IMR-90 (cell line): ENCODE measurements at regions not wholly inside any gene's neighbourhood (a gene's known extent, or its start where the extent isn't known, plus 50 kb on each side); places are given as distances from the start of the nearest gene placed in this dataset.

Experiments
- ATAC-seq: fragments of 200-7000 bp; cut with Tn5 transposase; 2 replicates; pipeline ENCODE4 v1.9.1; 2020; ENCODE audit warnings: low read depth, mild to moderate bottlenecking, moderate library complexity
- BruUV-seq: library from RNA; stranded (reverse); fragments of 400-500 nt; replicated peaks from 2 replicates; lab custom pipeline; 2021; lab: Mats Ljungman, UMichigan
- CTCF ChIA-PET: fragments of 300-600 bp; formaldehyde crosslinking; extraction: SDS; loops from one replicate; lab custom pipeline; 2021; ENCODE audit warnings: antibody characterized with exemption; lab: Yijun Ruan, JAX
- POLR2A ChIA-PET: fragments of 300-600 bp; sonication (Branson Sonifier 250); formaldehyde crosslinking; loops from one replicate; lab custom pipeline; 2022; ENCODE audit warnings: antibody characterized with exemption; ENCODE audit not compliant: unreplicated experiment; lab: Charles Lee
- DNase-seq: peaks from one replicate; pipeline ENCODE4 v3.0.0; 2013
- H2AFZ ChIP-seq: replicated peaks from 2 replicates; pipeline ENCODE3; 2013; ENCODE audit warnings: low read length, mild to moderate bottlenecking; ENCODE audit not compliant: poor library complexity
- H2AK5ac ChIP-seq: 2 replicates; pipeline ENCODE4 v1.6.1; 2013; ENCODE audit warnings: low read depth, low read length, inconsistent platforms
- H2AK9ac ChIP-seq: replicated peaks from 2 replicates; pipeline ENCODE3; 2013; ENCODE audit warnings: mild to moderate bottlenecking, low read depth, low read length, moderate library complexity; ENCODE audit not compliant: poor library complexity
- H2BK120ac ChIP-seq: 2 replicates; pipeline ENCODE4 v1.6.1; 2013; ENCODE audit warnings: low read depth, low read length, inconsistent platforms
- H2BK15ac ChIP-seq: 3 replicates; pipeline ENCODE4 v1.6.1; 2013; ENCODE audit warnings: low read depth, low read length, inconsistent platforms
- H2BK20ac ChIP-seq: 2 replicates; pipeline ENCODE4 v1.6.1; 2013; ENCODE audit warnings: low read depth, mild to moderate bottlenecking, inconsistent platforms, low read length, moderate library complexity
- H2BK5ac ChIP-seq: 2 replicates; pipeline ENCODE4 v1.6.1; 2013; ENCODE audit warnings: mild to moderate bottlenecking, low read depth, low read length, inconsistent platforms; ENCODE audit not compliant: poor library complexity, severe bottlenecking
- H3K14ac ChIP-seq: replicated peaks from 2 replicates; pipeline ENCODE4 v1.6.1; 2013; ENCODE audit warnings: low read depth, low read length, inconsistent platforms
- H3K18ac ChIP-seq: 2 replicates; pipeline ENCODE4 v1.6.1; 2013; ENCODE audit warnings: low read depth, low read length, control low read depth
- H3K23ac ChIP-seq: 2 replicates; pipeline ENCODE4 v1.6.1; 2013; ENCODE audit warnings: low read depth, low read length, inconsistent platforms
- H3K27ac ChIP-seq: 2 replicates; pipeline ENCODE4 v1.5.1; 2013; ENCODE audit warnings: mild to moderate bottlenecking, control low read depth, low read length; ENCODE audit not compliant: insufficient read depth
- H3K27me3 ChIP-seq: 2 replicates; pipeline ENCODE4 v1.6.1; 2013; ENCODE audit warnings: low read length; ENCODE audit not compliant: control insufficient read depth, insufficient read depth
- H3K36me3 ChIP-seq: 2 replicates; pipeline ENCODE4 v1.6.1; 2013; ENCODE audit warnings: low read length, mixed read lengths; ENCODE audit not compliant: control insufficient read depth, insufficient read depth
- H3K4ac ChIP-seq: 2 replicates; pipeline ENCODE4 v1.6.1; 2013; ENCODE audit warnings: low read depth, low read length, inconsistent platforms
- H3K4me1 ChIP-seq: 2 replicates; pipeline ENCODE4 v1.6.1; 2013; ENCODE audit warnings: low read length, mixed read lengths; ENCODE audit not compliant: control insufficient read depth, insufficient read depth
- H3K4me2 ChIP-seq: 2 replicates; pipeline ENCODE4 v1.6.1; 2013; ENCODE audit warnings: low read depth, mild to moderate bottlenecking, control low read depth, low read length, moderate library complexity
- H3K4me3 ChIP-seq: 2 replicates; pipeline ENCODE4 v1.5.1; 2013; ENCODE audit warnings: low read depth, mild to moderate bottlenecking, control low read depth, low read length, moderate library complexity; ENCODE audit not compliant: insufficient read depth
- H3K56ac ChIP-seq: 2 replicates; pipeline ENCODE4 v1.6.1; 2013; ENCODE audit warnings: low read length, inconsistent platforms; ENCODE audit not compliant: insufficient read depth; ENCODE audit errors: extremely low read depth
- H3K79me1 ChIP-seq, 2 experiments: 2 replicates each; pipeline ENCODE4 v1.6.1; 2013; ENCODE audit warnings: low read length in 2 of 2, inconsistent platforms in 1 of 2, low read depth in 1 of 2
- H3K9ac ChIP-seq: 2 replicates; pipeline ENCODE4 v1.6.1; 2013; ENCODE audit warnings: low read depth, low read length, control low read depth
- H3K9me1 ChIP-seq: 2 replicates; pipeline ENCODE4 v1.6.1; 2013; ENCODE audit warnings: low read length, inconsistent platforms; ENCODE audit not compliant: insufficient read depth
- H3K9me3 ChIP-seq: 2 replicates; pipeline ENCODE4 v1.6.1; 2013; ENCODE audit warnings: low read length; ENCODE audit not compliant: control insufficient read depth, insufficient read depth
- H4K20me1 ChIP-seq: 2 replicates; pipeline ENCODE4 v1.6.1; 2013; ENCODE audit warnings: low read length, inconsistent platforms; ENCODE audit not compliant: insufficient read depth
- H4K5ac ChIP-seq: 2 replicates; pipeline ENCODE4 v1.6.1; 2013; ENCODE audit warnings: mild to moderate bottlenecking, low read depth, low read length, control low read depth
- H4K8ac ChIP-seq, 2 experiments: 2 replicates each; pipeline ENCODE4 v1.6.1; 2013; ENCODE audit warnings: low read depth in 2 of 2, low read length in 2 of 2, control low read depth in 1 of 2, inconsistent platforms in 1 of 2
- H4K91ac ChIP-seq: 2 replicates; pipeline ENCODE4 v1.6.1; 2013; ENCODE audit warnings: low read depth, low read length, inconsistent platforms; ENCODE audit not compliant: insufficient read depth
- CEBPB ChIP-seq: IDR thresholded peaks from 2 replicates; pipeline ENCODE4 v1.6.1; 2012; ENCODE audit warnings: low read depth, low read length, improper control_type of control experiment
- CHD1 ChIP-seq: IDR thresholded peaks from 2 replicates; pipeline ENCODE4 v1.6.1; 2012; ENCODE audit warnings: low read depth, low read length, improper control_type of control experiment
- CTCF ChIP-seq: conservative IDR thresholded peaks from 2 replicates; pipeline ENCODE4 v1.5.1; 2012; ENCODE audit warnings: mild to moderate bottlenecking, low read depth, low read length, improper control_type of control experiment
- ELK1 ChIP-seq: fragments of 150-350 bp; IDR thresholded peaks from 2 replicates; pipeline ENCODE4 v1.6.1; 2016; ENCODE audit warnings: low read depth, mild to moderate bottlenecking, low read length, moderate library complexity, borderline replicate concordance
- FOS ChIP-seq: fragments of 150-350 bp; IDR thresholded peaks from 2 replicates; pipeline ENCODE4 v1.6.1; 2016; ENCODE audit warnings: low read depth, low read length
- MAZ ChIP-seq: IDR thresholded peaks from 2 replicates; pipeline ENCODE4 v1.6.1; 2012; ENCODE audit warnings: low read depth, mild to moderate bottlenecking, low read length, improper control_type of control experiment, moderate library complexity, borderline replicate concordance
- MXI1 ChIP-seq: IDR thresholded peaks from 2 replicates; pipeline ENCODE4 v1.6.1; 2012; ENCODE audit warnings: low read depth, mild to moderate bottlenecking, low read length, moderate library complexity, borderline replicate concordance
- POLR2A ChIP-seq: IDR thresholded peaks from 2 replicates; pipeline ENCODE4 v1.6.1; 2012; ENCODE audit warnings: mild to moderate bottlenecking, low read depth, low read length
- RAD21 ChIP-seq: IDR thresholded peaks from 2 replicates; pipeline ENCODE4 v1.6.1; 2012; ENCODE audit warnings: low read length, improper control_type of control experiment
- RCOR1 ChIP-seq: IDR thresholded peaks from 2 replicates; pipeline ENCODE4 v1.6.1; 2012; ENCODE audit warnings: mild to moderate bottlenecking, low read length, improper control_type of control experiment; ENCODE audit not compliant: insufficient replicate concordance
- RFX5 ChIP-seq: IDR thresholded peaks from 2 replicates; pipeline ENCODE4 v1.8.0; 2012; ENCODE audit warnings: low read depth, mild to moderate bottlenecking, low read length, moderate library complexity
- SMC3 ChIP-seq: fragments of 150-350 bp; IDR thresholded peaks from 2 replicates; pipeline ENCODE4 v1.6.1; 2016; ENCODE audit warnings: low read depth, mild to moderate bottlenecking, antibody characterized with exemption, low read length, moderate library complexity
- USF2 ChIP-seq: fragments of 150-350 bp; IDR thresholded peaks from 2 replicates; pipeline ENCODE4 v1.6.1; 2017; ENCODE audit warnings: mild to moderate bottlenecking, antibody characterized with exemption, low read length, low read depth
- WGBS, 2 experiments: methylation state at CpG; one replicate each; pipeline versions ENCODE4 v1.1.5 to v1.1.7; 2013; ENCODE audit warnings: missing lambda C conversion rate in 2 of 2; ENCODE audit not compliant: insufficient read length in 1 of 2; ENCODE audit errors: extremely low coverage in 2 of 2; 5-methylcytosine and 5-hydroxymethylcytosine counted together
- dilution Hi-C: fragments of 300-500 bp; cut with HindIII; formaldehyde crosslinking; loops from one replicate; pipeline ENCODE4 v1.14.3; 2018; ENCODE audit warnings: low sequenced_read_pairs; ENCODE audit not compliant: unreplicated experiment
- in situ Hi-C: fragments of 300-500 bp; cut with MboI; formaldehyde crosslinking; loops from 3 replicates; pipeline ENCODE4 v1.14.3; 2019; ENCODE audit warnings: low sequenced_read_pairs, inconsistent platforms, mixed read lengths
- intact Hi-C: fragments of 100-400 bp; cut with micrococcal nuclease; formaldehyde crosslinking; loops from 2 replicates; pipeline ENCODE4 v1.10.0; 2022

GRCh38 chr2:220011859-220012258 lies 384.4 kb downstream of the SLC4A3 start:
- no TSS peak for BruUV-seq
- Histone ChIP-seq H3K4me3 (no peak overlapping the region), H3K23ac (no peak overlapping the region), H3K9me1 (no peaks in the 10 kb centered on the region), H3K27ac (no peak overlapping the region), H3K9ac (no peak overlapping the region), H4K91ac (no peak overlapping the region), H4K8ac (no peak overlapping the region), H3K56ac (no peak overlapping the region), H3K79me1 (no peaks in the 10 kb centered on the region), H3K18ac (no peak overlapping the region), H2BK15ac (no peak overlapping the region), H3K36me3 (no peaks in the 10 kb centered on the region), H3K4ac (no peak overlapping the region), H4K5ac (no peak overlapping the region), H4K20me1 (no peaks in the 10 kb centered on the region), H2AK9ac (no peak overlapping the region), H3K4me1 (no peaks in the 10 kb centered on the region), H2AFZ (no peak overlapping the region), H2AK5ac (no peak overlapping the region), H2BK120ac (no peak overlapping the region), H3K4me2 (no peak overlapping the region), H3K27me3 (no peaks in the 10 kb centered on the region), H2BK5ac (no peak overlapping the region), H2BK20ac (no peak overlapping the region), H3K9me3 (no peaks in the 10 kb centered on the region), H3K14ac (no peak overlapping the region)
- no CpG with 5 or more reads among the region's 1 CpG for WGBS, 2 experiments
- no peak for ATAC-seq
- POLR2A ChIA-PET = no interaction called here
- dilution Hi-C loops (no loop called here), in situ Hi-C loops (no loop called here), intact Hi-C loops (no loop called here)
- CTCF ChIA-PET = interaction anchor here (0.7 to 1.5 kb wide), 2 partner anchors 9 to 42 kb away, joined by 3 read pairs; no protein-coding TSS in a partner anchor
- no peak for DNase-seq
- TF ChIP-seq USF2 (no peak), SMC3 (no peak), RAD21 (no peak), CHD1 (no peak), POLR2A (no peak), CTCF (no peak), MAZ (no peak), MXI1 (no peak), ELK1 (no peak), CEBPB (no peak), FOS (no peak), RCOR1 (no peak), RFX5 (no peak)
